GM19468 (cell line): ENCODE measurements at regions not wholly inside any gene's neighbourhood (a gene's known extent, or its start where the extent isn't known, plus 50 kb on each side); places are given as distances from the start of the nearest gene placed in this dataset.
"Not testable (repeated sequence)": the region's sequence is repeated elsewhere in the genome, so short reads cannot be mapped to it uniquely, and the experiment has no call there.

Source experiments
- ATAC-seq: cut with Tn5 transposase; IDR thresholded peaks from one replicate; pipeline ENCODE4 v1.9.1; 2021; ENCODE audit warnings: mild to moderate bottlenecking, moderate library complexity, moderate number of reproducible peaks; ENCODE audit not compliant: unreplicated experiment; ENCODE audit errors: extremely low read depth

DNA sequence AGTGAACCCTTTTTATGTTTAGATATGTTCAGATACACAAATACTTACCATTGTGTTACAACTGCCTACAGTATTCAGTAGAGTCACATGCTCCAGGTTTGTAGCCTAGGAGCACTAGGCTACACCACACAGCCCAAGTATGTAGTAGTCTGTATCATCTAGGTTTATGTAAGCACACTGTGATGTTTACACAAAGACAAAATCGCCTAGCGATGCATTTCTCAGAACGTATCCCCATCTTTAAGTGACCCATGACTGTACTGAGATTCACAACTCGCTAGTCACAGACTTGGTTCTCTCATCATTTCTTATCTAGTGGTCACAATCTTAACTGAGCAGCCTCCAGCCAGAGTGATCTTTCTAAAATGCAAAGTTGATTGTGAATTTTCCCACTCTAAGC, 119.2 kb downstream of the RASSF10 start:
- no peak for ATAC-seq

- ATAC-seq: no peak
Measured at GRCh38 chr11:13134066-13134465, 125.0 kb downstream of the RASSF10 start.

- no peak for ATAC-seq
Measured at GRCh38 chr11:13134886-13135285, 125.8 kb downstream of the RASSF10 start.

- ATAC-seq: no peak
Measured at GRCh38 chr11:13135385-13136271, 126.5 kb downstream of the RASSF10 start.

DNA sequence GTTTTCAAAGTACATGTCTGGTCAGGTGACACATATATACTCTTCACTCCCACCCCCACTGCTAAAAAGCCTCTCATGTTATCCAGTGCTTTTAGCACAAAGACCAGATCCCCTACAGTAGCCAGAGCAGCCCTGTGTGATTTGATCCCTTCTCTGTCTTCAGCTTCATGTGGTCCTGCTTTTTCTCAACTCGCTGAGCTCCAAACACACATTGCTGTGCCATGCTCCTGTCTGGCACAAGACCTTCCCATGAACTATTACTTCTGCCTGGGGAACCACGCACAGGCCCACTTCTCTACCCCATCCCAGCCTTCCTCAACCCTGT, 127.1 kb downstream of the RASSF10 start:
- no peak for ATAC-seq

DNA sequence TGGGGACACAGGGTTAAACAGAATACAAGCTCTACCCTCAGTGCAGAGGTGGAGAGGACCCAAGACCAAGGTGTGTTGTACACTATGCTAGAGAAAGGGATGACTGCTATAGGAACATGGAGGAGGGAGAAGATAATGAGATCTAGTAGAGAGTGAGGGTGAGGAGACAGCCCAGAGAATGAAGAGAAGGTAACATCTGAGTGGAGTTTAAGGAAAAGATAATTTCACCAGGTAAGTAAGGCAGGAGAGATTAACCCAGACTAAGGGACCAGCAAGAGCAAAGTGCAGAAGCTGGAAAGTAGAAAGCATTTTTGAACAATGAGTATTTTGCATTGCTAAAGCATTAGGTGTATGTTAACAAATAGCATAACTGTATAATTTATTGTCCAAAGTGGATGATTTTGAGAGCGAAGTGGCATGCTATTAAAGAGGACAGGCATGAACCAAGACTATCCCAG, 128.8 kb downstream of the RASSF10 start:
- ATAC-seq: no peak

- not testable (repeated sequence) for ATAC-seq
Measured at GRCh38 chr11:13139085-13139484, 130.0 kb downstream of the RASSF10 start.

- peak; percentile 47 for ATAC-seq
Measured at GRCh38 chr11:13140028-13140870, 131.1 kb downstream of the RASSF10 start.

GRCh38 chr11:13140873-13141655, 131.9 kb downstream of the RASSF10 start:
- ATAC-seq: no peak

DNA sequence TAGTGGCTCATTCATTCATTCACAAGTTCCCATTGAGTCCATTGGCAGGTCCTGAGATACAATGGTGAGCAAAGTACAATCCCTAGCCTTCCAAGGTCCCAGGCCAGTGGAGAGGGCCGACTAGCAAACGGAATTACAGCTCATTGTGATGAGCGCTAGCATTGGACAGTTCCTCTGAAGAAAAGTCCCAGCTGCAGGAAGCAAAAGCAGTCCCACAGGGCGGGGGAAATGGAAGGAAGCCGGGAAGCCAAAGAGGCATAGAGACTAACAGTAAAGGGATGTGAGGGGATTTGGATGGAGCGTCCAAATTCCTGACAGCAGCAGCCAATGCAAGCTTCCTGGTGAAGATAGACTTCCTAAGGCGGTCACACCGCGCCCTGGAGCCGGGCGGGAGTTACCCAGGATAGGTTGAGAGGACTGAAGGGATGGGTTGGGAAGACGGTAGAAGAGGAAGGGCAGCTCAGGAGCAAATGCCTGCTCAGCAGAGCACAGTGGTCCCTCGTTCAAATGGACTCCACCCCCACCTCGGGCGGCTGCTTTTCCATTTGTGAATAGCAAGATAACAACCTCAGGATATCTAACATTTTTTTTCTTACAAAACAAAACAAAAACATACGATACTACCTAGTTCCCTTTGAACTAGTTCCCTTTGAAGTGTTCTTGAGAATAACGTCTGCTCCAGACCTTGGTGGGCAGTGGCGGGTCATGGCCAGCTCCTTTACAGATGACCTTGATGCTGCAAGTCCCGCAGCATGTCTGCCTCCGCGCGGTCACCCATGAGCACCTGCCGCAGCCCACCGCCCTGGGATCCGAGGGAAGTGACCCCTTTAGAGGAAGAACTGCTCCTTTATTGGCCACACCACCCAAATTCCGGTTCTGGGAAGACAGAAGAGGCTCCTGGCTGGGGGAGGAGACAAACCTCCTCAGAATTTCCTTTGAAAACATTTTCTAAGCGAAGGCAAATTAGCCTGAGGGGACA, 132.9 kb downstream of the RASSF10 start:
- no peak for ATAC-seq

GRCh38 chr11:13143486-13144297, 133.9 kb upstream of the BMAL1 start:
- no peak for ATAC-seq

DNA sequence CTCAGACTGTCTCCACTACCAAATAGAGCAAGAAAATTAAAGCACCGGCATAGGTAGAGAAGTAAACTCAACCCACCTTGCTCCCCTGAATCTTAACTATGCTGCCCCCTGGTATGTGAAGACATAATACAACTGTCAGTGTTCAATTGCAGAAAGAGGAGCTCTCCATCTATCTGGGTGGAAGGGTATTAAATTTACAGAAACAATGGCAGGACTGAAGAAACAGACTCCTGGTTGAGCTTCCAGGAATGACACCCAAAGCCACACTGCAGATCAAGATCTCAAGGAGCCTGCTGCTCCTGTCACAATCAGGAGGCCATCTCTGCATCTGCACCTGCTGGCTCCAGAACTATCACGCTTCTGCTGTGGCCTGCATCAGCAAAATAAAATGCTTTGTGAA, 132.1 kb upstream of the BMAL1 start:
- ATAC-seq: no peak

DNA sequence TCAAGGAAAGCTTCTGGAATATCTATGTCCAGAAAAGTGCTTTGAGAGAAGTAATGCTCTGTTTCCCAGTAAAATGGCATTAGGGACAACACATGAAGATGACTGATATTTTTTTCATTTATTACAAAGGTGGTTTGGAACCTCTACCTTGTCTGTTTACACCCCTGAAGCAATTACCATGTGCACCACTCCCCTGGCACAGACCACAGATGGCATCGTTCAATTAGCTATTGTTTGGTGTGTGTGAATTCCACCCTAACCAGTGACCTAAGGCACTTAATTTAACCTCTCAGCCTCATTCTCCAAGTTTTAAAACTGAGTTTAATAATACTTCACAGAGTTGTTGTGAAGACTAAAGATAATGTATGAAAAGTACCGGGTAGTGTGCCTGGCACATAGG, 127.6 kb upstream of the BMAL1 start:
- ATAC-seq: no peak

- no peak for ATAC-seq
Measured at GRCh38 chr11:13150487-13150886, 127.1 kb upstream of the BMAL1 start.

DNA sequence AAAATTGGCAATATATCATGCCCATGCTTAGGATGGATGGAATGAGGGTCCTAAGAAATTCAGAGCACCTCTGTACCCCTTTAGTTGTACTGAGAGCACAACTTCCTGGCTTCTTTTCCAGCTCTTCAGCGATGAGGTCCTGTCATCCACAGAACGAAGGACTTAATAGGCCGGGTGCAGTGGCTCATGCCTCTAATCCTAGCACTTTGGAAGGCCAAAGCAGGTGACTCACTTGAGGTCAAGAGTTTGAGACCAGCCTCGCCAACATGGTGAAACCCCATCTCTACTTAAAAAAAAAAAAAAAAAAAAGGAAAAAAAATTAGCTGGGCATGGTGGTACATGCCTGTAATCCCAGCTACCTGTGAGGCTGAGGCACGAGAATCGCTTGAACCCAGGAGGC, 125.3 kb upstream of the BMAL1 start:
- ATAC-seq: no peak

DNA sequence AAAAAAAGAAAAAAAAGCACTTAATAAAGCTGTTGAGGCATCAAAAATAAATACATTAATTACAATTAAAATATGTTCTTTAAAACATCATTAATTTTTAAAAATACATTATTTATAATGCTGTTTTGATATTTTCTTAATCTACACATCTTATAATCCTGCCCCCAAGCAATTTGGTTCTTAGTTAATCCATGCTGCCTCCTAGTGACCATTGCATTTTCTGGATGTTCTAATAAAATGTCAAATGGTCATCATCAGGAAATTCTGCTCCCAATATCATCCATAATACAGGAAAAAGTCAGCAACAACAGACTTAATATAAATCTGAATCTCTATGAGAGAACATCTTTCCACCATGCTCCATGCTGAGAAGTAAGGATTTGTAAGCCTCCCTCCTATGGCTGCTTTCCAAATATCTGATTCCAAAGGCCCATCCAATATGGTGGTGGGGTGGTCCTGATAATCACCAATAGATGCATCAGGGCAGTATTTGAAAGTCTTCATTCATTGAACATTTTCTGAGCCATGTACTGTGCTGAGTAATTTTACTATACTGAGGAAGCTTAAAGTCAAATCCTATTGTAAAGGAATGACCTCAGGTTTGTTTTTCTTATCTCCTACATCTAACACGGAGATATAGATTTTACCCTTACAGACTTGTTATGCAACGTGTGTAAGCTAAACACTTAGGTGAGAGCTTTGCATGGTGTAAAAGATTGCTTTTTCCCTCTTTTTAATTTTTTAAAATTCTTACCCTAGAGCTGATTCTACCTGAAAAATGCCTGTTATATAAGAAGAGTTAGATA, 124.7 kb upstream of the BMAL1 start:
- no peak for ATAC-seq

DNA sequence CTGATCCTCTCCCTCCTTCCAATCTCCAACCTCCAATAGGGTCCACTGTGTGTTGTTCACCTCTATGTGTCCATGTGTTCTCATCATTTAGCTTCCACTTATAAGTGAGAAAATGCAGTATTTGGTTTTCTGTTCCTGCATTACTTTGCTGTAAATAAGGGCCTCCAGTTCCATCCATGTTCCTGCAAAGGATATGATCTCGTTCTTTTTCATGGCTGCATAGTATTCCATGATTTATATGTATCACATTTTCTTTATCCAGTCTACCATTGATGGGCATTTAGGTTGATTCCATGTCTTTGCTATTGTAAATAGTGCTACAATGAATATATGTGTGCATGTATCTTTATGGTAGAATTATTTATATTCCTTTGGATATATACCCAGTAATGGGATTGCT, 123.2 kb upstream of the BMAL1 start:
- ATAC-seq: not testable (repeated sequence)

- no peak for ATAC-seq
Measured at GRCh38 chr11:13160346-13160745, 117.2 kb upstream of the BMAL1 start.
